ENCODE measurements at regions not wholly inside any gene's neighbourhood (a gene's known extent, or its start where the extent isn't known, plus 50 kb on each side); places are given as distances from the start of the nearest gene placed in this dataset.

DNA sequence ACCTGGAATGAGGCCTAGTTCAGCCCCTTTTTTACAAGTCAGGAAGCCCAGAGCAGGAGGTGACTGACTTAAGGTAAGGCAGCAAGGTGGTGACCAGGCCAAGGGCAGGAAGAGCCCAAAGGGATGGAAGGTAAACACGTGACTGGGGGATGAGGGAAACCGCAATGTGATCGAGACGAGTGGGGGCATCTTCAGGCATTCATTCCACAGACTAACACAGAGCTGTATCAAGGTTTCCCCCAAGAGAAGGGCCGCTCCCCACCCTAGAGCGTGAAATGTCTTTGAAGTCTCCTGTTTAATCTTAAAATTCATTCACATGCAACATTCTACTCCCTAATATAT, 76.3 kb upstream of the PIM1 start:
- Histone ChIP-seq H3K27me3 (ENCODE audit: control insufficient read depth, insufficient read depth, low read length) (no peaks in the 10 kb centered on the region), H3K36me3 (ENCODE audit: insufficient read depth, low read length) (no peaks in the 10 kb centered on the region), H3K9me3 (replicated peaks; ENCODE audit: low read length) (no peaks in the 10 kb centered on the region)

DNA sequence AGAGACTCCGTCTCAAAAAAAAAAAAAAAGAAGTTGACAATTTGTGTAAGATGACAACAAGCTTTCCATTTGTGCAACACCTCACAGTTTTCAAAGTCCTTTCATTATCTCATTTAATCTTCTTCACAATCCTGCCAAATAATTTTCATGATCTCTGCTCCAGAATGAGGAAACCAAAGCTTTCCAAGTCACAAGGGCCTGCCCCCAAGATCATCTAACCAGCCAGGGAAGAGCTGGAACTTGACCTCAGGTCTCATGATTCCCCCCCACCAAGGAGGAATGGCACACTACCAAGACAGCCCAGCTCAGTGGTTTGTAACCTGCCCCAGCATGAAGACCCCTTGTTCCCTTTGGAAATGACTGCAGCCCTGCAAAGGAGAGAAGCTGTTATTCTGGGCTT, 74.0 kb upstream of the PIM1 start:
- no peaks in the 10 kb centered on the region for H3K9me3 ChIP-seq (replicated peaks; ENCODE audit: low read length)
- H3K4me1 ChIP-seq (ENCODE audit: control insufficient read depth, insufficient read depth, low read length): peaks cover 4% of the 10 kb centered on the region
- no peaks in the 10 kb centered on the region for H3K36me3 ChIP-seq (ENCODE audit: insufficient read depth, low read length)

More for the DNA sequence above, 76.3 kb upstream of the PIM1 start:
- H3K4me1 ChIP-seq (ENCODE audit: control insufficient read depth, insufficient read depth, low read length): peaks cover 4% of the 10 kb centered on the region
- H3K9ac ChIP-seq (ENCODE audit: low read depth, low read length): no peak overlapping the region
- no peak overlapping the region for H3K4me3 ChIP-seq (ENCODE audit: low read length)
- H3K4me2 ChIP-seq (ENCODE audit: low read length): no peak overlapping the region

DNA sequence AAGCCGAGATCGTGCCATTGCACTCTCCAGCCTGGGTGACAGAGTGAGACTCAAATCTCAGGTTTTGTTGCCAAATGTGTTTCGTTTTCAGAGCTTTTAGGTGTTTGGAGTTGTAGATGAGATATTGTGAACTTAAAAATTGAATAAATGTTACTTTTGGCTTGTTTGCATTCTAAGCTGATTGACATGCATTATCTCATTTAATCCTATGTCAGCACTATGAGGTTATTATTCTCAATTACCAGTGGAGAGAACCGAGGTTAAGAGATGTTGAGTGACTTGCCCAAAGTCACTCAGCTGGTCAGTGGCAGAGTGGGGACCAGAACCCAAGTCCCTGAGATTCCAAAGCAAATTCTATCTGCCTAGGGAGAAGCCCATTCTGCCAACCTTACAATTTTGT, 72.6 kb upstream of the PIM1 start:
- Histone ChIP-seq H3K27me3 (ENCODE audit: control insufficient read depth, insufficient read depth, low read length) (no peaks in the 10 kb centered on the region), H3K36me3 (ENCODE audit: insufficient read depth, low read length) (no peaks in the 10 kb centered on the region), H3K4me1 (ENCODE audit: control insufficient read depth, insufficient read depth, low read length) (peaks cover 5% of the 10 kb centered on the region), H3K4me2 (ENCODE audit: low read length) (no peak overlapping the region), H3K9me3 (replicated peaks; ENCODE audit: low read length) (no peaks in the 10 kb centered on the region), H3K9ac (ENCODE audit: low read depth, low read length) (no peak overlapping the region), H3K4me3 (ENCODE audit: low read length) (no peak overlapping the region)

More for the DNA sequence above, 74.0 kb upstream of the PIM1 start:
- Histone ChIP-seq H3K9ac (ENCODE audit: low read depth, low read length) (no peak overlapping the region), H3K4me3 (ENCODE audit: low read length) (no peak overlapping the region), H3K4me2 (ENCODE audit: low read length) (no peak overlapping the region), H3K27me3 (ENCODE audit: control insufficient read depth, insufficient read depth, low read length) (no peaks in the 10 kb centered on the region)

DNA sequence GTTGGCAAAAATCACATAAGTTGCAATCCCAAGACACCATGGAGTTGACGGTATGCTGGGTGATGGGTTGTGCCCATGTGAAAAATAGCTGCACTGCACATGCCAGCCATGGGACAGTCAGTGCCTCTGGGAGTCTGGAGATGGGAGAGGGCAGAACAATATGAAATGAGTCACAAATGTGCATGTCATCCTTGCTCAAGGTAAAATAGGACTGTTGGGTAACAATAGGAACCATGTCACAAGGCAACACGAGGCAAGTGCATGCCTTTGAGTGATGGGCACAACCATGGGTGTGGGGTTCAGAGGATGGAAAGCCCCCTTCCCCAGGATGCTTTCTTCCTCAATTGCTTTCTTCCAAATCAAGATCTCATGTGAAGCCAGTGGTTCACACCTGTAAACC, 70.5 kb upstream of the PIM1 start:
- Histone ChIP-seq H3K9me3 (replicated peaks; ENCODE audit: low read length) (no peaks in the 10 kb centered on the region), H3K4me2 (ENCODE audit: low read length) (no peak overlapping the region), H3K27me3 (ENCODE audit: control insufficient read depth, insufficient read depth, low read length) (no peaks in the 10 kb centered on the region), H3K36me3 (ENCODE audit: insufficient read depth, low read length) (no peaks in the 10 kb centered on the region), H3K9ac (ENCODE audit: low read depth, low read length) (no peak overlapping the region), H3K4me1 (ENCODE audit: control insufficient read depth, insufficient read depth, low read length) (peaks cover 19% of the 10 kb centered on the region), H3K4me3 (ENCODE audit: low read length) (no peak overlapping the region)

DNA sequence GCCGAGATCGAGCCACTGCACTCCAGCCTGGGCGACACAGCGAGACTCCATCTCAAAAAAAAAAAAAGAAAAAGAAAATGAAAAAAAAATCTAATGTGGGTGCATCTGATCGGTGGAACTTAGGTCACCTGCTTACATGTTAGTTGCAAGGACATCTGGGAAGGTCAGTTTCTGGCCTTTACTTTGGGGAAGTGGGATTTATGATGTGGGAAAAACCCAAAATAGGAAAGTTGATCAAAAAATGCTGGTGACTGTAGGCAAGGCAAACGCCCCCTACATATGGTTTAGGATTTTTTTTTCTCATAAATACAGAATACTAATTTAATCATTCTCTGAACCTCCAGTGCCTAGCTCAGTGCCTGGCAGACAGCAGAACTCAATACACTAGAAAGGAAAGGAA, 69.2 kb upstream of the PIM1 start:
- Histone ChIP-seq H3K9ac (ENCODE audit: low read depth, low read length) (no peak overlapping the region), H3K36me3 (ENCODE audit: insufficient read depth, low read length) (no peaks in the 10 kb centered on the region), H3K9me3 (replicated peaks; ENCODE audit: low read length) (no peaks in the 10 kb centered on the region), H3K4me2 (ENCODE audit: low read length) (no peak overlapping the region), H3K27me3 (ENCODE audit: control insufficient read depth, insufficient read depth, low read length) (no peaks in the 10 kb centered on the region), H3K4me1 (ENCODE audit: control insufficient read depth, insufficient read depth, low read length) (peaks cover 19% of the 10 kb centered on the region), H3K4me3 (ENCODE audit: low read length) (no peak overlapping the region)

DNA sequence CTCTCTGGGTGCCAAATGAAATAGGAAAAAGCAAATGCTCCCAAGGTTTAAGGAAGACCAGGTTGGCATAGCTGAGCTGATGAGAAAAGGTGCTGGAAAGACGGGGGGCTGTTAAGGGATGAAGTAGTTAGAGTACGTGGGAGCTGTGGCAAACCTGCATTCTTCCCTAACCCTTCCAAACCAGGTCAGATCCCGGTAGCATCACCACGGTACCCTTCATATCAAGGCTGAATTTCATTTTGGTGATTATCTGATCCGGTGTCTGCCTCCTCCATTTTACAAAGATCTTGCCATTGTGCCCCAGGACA, 68.0 kb upstream of the PIM1 start:
- Histone ChIP-seq H3K4me1 (ENCODE audit: control insufficient read depth, insufficient read depth, low read length) (peaks cover 19% of the 10 kb centered on the region), H3K9ac (ENCODE audit: low read depth, low read length) (peak overlapping the region; percentile 74), H3K9me3 (replicated peaks; ENCODE audit: low read length) (no peaks in the 10 kb centered on the region), H3K4me2 (ENCODE audit: low read length) (peak overlapping the region; percentile 83), H3K4me3 (ENCODE audit: low read length) (peak overlapping the region; percentile 64), H3K27me3 (ENCODE audit: control insufficient read depth, insufficient read depth, low read length) (no peaks in the 10 kb centered on the region), H3K36me3 (ENCODE audit: insufficient read depth, low read length) (no peaks in the 10 kb centered on the region)

DNA sequence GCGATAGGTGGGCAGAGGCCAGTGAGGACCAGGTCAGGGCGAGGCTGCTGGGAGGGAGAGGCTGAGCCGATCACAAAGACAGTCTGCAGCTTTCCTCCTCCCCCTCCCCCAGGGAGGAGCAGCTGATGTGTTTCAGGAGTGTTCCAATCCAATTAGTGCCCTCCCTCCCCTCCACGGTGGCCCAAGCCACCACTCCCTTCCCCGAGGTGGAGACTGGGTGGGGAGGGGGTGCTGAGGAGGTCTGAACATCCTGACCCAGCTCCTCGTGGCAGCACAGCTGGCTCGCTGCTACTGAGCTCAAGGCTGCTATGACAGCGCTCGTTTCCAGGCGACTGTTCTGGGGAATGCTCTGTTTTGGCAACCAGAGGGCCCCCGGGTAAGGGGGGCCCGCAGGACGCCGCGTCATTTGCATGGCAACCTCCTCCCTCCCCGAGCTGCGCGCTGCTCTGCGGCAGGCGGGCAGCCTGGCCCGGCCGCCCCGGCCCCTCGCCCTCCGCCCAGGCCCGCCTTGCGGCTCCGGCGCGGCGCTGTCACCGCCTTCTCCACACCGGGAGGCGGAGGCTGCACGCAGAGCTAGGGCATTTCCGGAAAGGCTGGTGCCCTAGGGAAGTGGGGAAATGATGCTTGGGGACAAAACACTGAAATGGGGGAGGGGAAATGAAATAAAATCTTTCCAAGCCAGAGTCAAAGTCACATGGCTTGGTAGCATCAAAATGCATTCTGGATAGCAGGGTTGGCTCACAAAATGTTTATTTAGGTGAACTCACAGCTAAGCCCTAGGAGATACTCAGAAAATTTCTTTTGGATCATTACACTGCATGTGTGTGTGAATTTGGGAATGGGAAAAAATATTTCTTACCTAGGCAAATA, 67.4 kb upstream of the PIM1 start:
- peak overlapping the region; percentile 74 for H3K9ac ChIP-seq (ENCODE audit: low read depth, low read length)
- peaks cover 19% of the 10 kb centered on the region for H3K4me1 ChIP-seq (ENCODE audit: control insufficient read depth, insufficient read depth, low read length)
- H3K9me3 ChIP-seq (replicated peaks; ENCODE audit: low read length): no peaks in the 10 kb centered on the region
- H3K4me3 ChIP-seq (ENCODE audit: low read length): peak overlapping the region; percentile 64
- peak overlapping the region; percentile 83 for H3K4me2 ChIP-seq (ENCODE audit: low read length)
- H3K27me3 ChIP-seq (ENCODE audit: control insufficient read depth, insufficient read depth, low read length): no peaks in the 10 kb centered on the region
- no peaks in the 10 kb centered on the region for H3K36me3 ChIP-seq (ENCODE audit: insufficient read depth, low read length)

DNA sequence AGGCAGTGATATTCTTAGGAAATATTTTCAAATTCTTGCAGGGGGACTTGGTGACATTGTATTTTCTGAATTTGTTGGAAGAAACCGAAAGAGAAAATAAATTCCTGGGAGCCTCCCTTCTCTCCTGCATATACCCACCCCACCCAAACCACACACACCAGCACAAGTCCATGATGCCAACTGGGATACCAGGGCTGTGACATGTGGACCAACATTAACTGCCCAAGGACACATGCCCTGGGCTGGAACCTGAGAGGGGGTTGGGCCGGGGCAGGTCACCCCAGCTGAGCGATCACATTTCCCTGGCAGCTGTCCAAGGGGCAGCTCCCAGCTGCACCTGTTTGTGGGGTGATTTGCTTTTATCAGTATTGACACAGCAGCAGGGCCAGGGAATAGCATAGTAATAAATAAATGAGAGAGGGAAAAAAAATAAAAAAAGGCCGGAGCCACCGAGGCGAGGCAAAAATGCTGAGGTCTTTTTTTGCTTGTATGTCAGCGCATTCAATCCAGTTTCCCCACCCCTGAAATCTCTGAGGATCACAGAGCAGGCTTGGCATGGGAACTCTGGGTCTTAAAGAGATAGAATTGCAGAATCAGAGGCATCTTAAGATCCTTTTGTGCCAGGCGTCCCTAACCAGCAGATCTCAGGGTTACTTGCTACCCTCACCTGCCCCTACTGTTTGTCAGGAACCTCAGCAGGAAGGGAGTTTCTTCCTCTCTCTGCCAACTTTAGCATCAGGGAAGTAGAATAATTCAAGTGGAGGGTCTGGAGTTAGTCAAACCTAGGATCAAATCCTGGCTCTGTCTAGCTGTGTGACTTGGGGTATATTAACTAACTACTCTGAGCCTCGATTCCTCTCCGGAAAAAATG, 66.5 kb upstream of the PIM1 start:
- Histone ChIP-seq H3K9ac (ENCODE audit: low read depth, low read length) (peak overlapping the region; percentile 74), H3K4me2 (ENCODE audit: low read length) (peak overlapping the region; percentile 83), H3K27me3 (ENCODE audit: control insufficient read depth, insufficient read depth, low read length) (no peaks in the 10 kb centered on the region), H3K36me3 (ENCODE audit: insufficient read depth, low read length) (no peaks in the 10 kb centered on the region), H3K4me3 (ENCODE audit: low read length) (peak overlapping the region; percentile 64), H3K9me3 (replicated peaks; ENCODE audit: low read length) (no peaks in the 10 kb centered on the region), H3K4me1 (ENCODE audit: control insufficient read depth, insufficient read depth, low read length) (peaks cover 19% of the 10 kb centered on the region)

DNA sequence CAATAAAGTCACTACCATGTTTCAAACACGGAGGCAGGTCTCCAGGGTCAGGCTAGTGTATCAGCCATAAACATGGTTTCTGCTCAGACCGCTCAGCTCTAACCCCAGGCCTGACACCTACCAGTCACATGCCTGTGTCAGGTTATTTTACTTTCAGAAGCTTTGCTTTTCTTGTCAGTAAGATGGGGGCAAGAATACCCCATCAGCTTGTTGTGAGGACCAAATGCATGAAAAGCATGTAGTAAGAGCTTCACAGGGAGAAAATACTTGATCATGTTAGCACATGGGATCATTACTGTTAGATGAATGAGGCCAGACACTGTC, 65.2 kb upstream of the PIM1 start:
- no peaks in the 10 kb centered on the region for H3K9me3 ChIP-seq (replicated peaks; ENCODE audit: low read length)
- peaks cover 19% of the 10 kb centered on the region for H3K4me1 ChIP-seq (ENCODE audit: control insufficient read depth, insufficient read depth, low read length)

DNA sequence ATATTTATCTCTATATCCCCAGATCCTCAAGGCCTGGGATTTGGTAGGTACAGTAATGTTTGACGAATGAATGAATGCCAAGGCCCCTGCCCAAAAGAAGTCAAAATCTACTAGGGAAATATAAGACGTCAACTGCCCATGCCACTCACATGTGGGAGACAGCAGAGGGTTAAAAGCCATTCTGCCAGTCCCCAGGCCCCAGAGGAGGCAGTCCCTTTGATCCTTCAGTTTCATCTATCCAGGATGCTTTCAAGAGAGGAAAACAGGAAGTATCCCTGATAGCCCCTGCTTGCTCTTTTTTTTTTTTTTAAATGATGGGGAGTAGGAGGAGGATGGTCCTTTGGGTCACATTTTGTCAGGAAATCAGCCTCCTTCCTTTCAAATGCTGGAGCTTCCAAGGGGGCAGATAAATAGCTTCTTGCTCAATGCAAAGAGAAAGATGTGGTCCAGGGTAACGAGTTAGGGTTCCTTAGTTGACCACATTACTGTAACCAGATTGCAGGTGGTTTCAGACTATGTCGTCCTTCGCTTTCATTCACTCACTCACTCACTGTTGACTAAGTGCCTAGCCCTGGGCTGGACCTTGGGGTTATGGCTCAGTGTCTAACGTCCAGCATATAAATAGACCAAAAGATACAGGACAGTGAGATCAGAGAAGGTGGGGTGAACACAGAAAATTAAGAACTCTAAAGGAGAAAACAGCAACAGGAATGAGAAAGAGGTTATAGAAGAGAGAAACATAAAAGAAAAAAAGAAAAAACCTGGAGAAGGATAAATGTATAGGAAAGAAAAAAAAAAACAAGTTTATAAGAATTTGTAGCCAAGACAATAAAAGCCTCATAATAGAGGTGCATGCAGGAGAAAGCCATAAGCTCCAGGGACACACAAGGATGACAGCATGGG, 64.6 kb upstream of the PIM1 start:
- H3K4me1 ChIP-seq (ENCODE audit: control insufficient read depth, insufficient read depth, low read length): peaks cover 19% of the 10 kb centered on the region
- no peaks in the 10 kb centered on the region for H3K36me3 ChIP-seq (ENCODE audit: insufficient read depth, low read length)
- peaks cover 11% of the 10 kb centered on the region for H3K27me3 ChIP-seq (ENCODE audit: control insufficient read depth, insufficient read depth, low read length)

More for the DNA sequence above, 65.2 kb upstream of the PIM1 start:
- no peak overlapping the region for H3K9ac ChIP-seq (ENCODE audit: low read depth, low read length)
- no peaks in the 10 kb centered on the region for H3K36me3 ChIP-seq (ENCODE audit: insufficient read depth, low read length)
- H3K4me2 ChIP-seq (ENCODE audit: low read length): no peak overlapping the region
- peaks cover 5% of the 10 kb centered on the region for H3K27me3 ChIP-seq (ENCODE audit: control insufficient read depth, insufficient read depth, low read length)
- no peak overlapping the region for H3K4me3 ChIP-seq (ENCODE audit: low read length)

DNA sequence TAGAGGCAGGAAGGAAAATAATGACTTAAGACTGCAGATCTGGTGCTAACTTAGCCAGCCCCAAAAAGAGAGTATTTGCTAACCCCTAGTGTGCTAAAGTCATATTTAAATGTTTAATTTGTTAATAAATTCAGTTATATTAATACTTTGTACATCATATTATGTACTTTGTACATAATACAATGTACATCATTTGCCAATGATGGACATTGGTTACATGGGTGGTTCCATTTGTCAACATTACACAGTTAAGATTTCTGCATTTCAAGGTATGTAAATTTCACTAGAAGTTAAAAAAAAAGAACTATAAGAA, 63.9 kb upstream of the PIM1 start:
- Histone ChIP-seq H3K9me3 (replicated peaks; ENCODE audit: low read length) (no peaks in the 10 kb centered on the region), H3K36me3 (ENCODE audit: insufficient read depth, low read length) (no peaks in the 10 kb centered on the region), H3K9ac (ENCODE audit: low read depth, low read length) (no peak overlapping the region), H3K4me3 (ENCODE audit: low read length) (no peak overlapping the region), H3K27me3 (ENCODE audit: control insufficient read depth, insufficient read depth, low read length) (peaks cover 16% of the 10 kb centered on the region), H3K4me2 (ENCODE audit: low read length) (no peak overlapping the region), H3K4me1 (ENCODE audit: control insufficient read depth, insufficient read depth, low read length) (peaks cover 19% of the 10 kb centered on the region)

More for the DNA sequence above, 64.6 kb upstream of the PIM1 start:
- no peak overlapping the region for H3K4me2 ChIP-seq (ENCODE audit: low read length)
- H3K4me3 ChIP-seq (ENCODE audit: low read length): no peak overlapping the region
- H3K9ac ChIP-seq (ENCODE audit: low read depth, low read length): no peak overlapping the region
- no peaks in the 10 kb centered on the region for H3K9me3 ChIP-seq (replicated peaks; ENCODE audit: low read length)
